GM13976 (cell line): ENCODE measurements at regions not wholly inside any gene's neighbourhood (a gene's known extent, or its start where the extent isn't known, plus 50 kb on each side); places are given as distances from the start of the nearest gene placed in this dataset.

Experiments
- DNase-seq: peaks from one replicate; pipeline ENCODE4 v3.0.0; 2012; ENCODE audit warnings: low spot score
- in situ Hi-C: fragments of 300-500 bp; cut with MboI; formaldehyde crosslinking; loops from one replicate; pipeline ENCODE4 v1.12.0; 2022; ENCODE audit warnings: low sequenced_read_pairs, mixed read lengths, inconsistent platforms; ENCODE audit not compliant: unreplicated experiment
- TF ChIP-seq, protein P1 (sequence below): IDR thresholded peaks from 2 replicates; pipeline ENCODE4 v1.5.1; 2012; ENCODE audit warnings: borderline replicate concordance, mild to moderate bottlenecking; ENCODE audit not compliant: insufficient read depth; ENCODE audit errors: extremely low read depth, missing control alignments, control extremely low read depth

DNA sequence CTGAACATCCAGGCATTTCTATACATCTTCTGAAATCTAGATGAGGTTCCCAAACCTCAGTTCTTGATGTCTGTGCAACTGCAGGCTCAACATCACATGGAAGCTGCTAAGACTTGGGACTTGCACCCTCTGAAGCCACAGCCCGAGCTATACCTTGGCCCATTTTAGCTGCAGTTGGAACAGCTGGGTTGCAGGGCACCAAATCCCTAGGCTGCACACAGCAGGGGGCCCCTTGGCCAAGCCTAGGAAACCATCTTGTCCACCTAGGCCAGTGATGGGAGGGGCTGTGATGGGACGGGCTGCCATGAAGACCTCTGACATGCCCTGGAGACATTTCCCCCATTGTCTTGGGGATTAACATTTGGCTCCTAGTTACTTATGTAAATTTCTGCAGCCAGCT lies 415.8 kb upstream of the SUCLG2 start:
- DNase-seq = no peak
- TF ChIP-seq, protein P1, sequence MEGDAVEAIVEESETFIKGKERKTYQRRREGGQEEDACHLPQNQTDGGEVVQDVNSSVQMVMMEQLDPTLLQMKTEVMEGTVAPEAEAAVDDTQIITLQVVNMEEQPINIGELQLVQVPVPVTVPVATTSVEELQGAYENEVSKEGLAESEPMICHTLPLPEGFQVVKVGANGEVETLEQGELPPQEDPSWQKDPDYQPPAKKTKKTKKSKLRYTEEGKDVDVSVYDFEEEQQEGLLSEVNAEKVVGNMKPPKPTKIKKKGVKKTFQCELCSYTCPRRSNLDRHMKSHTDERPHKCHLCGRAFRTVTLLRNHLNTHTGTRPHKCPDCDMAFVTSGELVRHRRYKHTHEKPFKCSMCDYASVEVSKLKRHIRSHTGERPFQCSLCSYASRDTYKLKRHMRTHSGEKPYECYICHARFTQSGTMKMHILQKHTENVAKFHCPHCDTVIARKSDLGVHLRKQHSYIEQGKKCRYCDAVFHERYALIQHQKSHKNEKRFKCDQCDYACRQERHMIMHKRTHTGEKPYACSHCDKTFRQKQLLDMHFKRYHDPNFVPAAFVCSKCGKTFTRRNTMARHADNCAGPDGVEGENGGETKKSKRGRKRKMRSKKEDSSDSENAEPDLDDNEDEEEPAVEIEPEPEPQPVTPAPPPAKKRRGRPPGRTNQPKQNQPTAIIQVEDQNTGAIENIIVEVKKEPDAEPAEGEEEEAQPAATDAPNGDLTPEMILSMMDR = no peak
- in situ Hi-C loops = no loop called here

- TF ChIP-seq, protein P1 = no peak
- in situ Hi-C loops = no loop called here
- DNase-seq = no peak
These were observed 412.9 kb upstream of the SUCLG2 start for GRCh38 chr3:68067314-68067713.

DNA sequence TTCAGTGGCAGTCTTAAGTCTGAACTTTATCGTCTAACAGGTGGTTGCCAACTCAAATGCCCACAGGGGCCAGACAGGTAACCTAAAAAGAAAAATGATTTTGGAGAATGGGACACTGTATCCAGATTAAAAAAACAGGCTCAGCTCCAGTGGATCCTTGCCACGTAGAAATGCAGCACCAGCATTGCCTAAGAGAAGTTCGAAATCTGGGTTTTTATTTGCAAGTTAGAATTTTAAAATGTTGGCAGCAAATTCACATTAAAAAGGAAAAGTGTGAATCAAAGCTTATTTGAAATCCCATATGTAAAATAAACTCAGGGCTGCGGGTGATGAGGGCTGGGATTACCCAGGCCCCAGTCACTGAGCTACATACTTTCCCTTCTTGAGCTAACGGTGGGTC lies 408.5 kb upstream of the SUCLG2 start:
- DNase-seq = no peak
- TF ChIP-seq, protein P1 = no peak
- in situ Hi-C loops = no loop called here

DNA sequence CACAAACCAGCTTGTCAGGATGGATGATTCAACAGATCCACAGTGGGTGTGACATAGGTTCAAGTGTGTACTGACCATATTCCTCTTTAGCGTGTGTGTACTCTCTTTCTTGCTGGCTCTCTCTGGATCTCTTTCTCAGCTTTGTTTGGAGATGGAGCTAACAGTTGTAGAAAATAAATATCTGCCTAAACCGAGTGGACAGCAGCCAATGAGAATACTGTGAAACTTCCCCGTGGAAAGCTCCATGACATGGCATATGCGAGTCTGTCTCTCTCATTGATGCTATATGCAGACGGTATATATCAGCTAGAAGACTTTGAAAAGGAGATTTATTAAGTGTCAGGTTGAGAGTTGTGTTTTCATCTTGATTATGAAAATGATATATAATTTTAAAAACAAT lies 406.5 kb upstream of the SUCLG2 start:
- TF ChIP-seq, protein P1 = no peak
- DNase-seq = no peak
- in situ Hi-C loops = no loop called here

- in situ Hi-C loops = no loop called here
- TF ChIP-seq, protein P1 = no peak
These were observed 405.8 kb upstream of the SUCLG2 start for GRCh38 chr3:68060191-68060590.

GRCh38 chr3:68059628-68060152 lies 405.3 kb upstream of the SUCLG2 start:
- TF ChIP-seq, protein P1 = no peak
- DNase-seq = no peak
- in situ Hi-C loops = no loop called here

More at GRCh38 chr3:68060191-68060590, 405.8 kb upstream of the SUCLG2 start:
- no peak for DNase-seq
